Renal pelvis (tissue), 1 donor: ENCODE measurements at regions not wholly inside any gene's neighbourhood (a gene's known extent, or its start where the extent isn't known, plus 50 kb on each side); places are given as distances from the start of the nearest gene placed in this dataset.
A peak's percentile ranks its signal among the peaks of the same experiment; 100 is the strongest.
"Not testable (repeated sequence)": the region's sequence is repeated elsewhere in the genome, so short reads cannot be mapped to it uniquely, and the experiment has no call there.

Experiments
- DNase-seq: peaks from one replicate; pipeline ENCODE4 v3.0.0-alpha.2; 2013

DNA sequence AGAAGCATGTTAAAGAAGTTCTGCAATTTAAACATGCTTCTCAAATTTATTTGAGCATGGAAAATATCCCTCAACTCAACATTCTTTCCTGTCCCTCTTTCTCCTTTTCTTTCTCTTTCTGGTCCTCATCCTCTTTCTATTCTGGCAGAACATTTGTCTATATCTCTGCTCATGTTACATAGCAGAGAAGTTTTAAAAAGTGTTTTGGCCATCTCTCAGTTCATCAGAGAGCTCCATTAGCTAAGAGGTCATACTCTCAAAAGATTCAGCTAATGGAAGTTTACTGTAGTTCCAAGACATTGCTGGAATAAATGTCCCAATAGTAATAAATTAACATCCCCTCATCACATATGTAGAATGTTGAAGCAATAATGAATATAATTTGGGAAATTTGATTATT, 53.5 kb downstream of the XCL2 start:
- no peak for DNase-seq

DNA sequence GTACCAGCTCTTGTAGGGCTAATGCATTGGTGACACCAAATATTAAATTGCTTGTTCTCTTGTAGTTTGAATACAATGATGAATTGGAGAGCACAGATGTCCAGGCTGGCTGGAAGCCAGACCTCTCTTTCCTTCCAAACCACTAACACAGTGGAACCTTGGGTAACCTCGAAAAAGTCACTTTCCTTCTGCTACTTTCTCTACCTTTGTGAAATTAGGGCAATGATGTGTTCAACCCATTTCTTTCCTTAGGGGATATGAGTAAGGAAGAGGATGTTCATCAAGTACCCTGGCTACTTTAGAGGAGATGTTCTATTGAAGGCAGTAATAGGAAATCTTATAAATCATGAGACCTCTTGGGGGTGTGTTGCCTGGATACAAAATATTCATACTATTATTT, 55.7 kb downstream of the XCL2 start:
- no peak for DNase-seq

- not testable (repeated sequence) for DNase-seq
Measured at GRCh38 chr1:168486820-168487219, 57.0 kb downstream of the XCL2 start.

DNA sequence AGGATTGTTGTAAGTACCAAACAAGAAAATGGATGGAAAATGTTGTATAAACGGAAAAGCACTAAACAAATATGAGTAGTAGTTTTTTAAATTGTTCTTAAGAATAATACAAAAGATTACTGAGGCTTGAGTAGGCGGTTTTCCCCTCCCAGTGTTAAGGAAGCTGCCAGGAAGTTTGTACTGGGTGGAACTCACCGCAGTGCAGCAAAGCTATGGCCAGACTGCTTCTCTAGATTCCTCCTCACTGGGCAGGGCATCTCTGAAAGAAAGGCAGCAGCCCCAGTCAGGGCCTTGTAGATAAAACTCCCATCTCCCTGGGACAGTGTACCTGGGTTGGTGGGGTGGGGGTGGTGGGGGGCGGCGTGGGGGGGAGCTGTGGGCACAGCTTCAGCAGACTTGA, 58.7 kb downstream of the XCL2 start:
- no peak for DNase-seq

GRCh38 chr1:168484083-168484482, 59.7 kb downstream of the XCL2 start:
- no peak for DNase-seq

GRCh38 chr1:168483539-168483938, 60.3 kb downstream of the XCL2 start:
- DNase-seq, result no peak

DNA sequence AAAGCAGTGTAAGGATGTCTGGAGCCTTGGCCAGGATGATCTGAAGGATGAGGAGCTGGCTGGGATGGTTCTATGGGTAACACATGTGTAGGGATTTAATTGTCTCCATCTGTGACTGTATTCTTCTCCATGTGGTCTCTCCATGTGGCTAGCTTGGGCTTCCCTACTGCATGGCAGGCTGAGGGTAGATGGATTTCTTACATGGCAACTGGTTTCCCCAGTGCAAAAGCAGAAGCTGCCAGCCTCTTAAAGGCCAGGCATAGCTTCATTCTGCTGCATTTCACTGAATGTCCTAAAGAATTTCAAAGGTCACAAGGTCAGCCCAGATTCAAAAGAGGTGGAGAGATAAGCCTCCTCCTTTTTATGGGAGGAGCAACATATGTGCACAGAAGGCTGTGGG, 61.7 kb downstream of the XCL2 start:
- DNase-seq, result no peak

DNA sequence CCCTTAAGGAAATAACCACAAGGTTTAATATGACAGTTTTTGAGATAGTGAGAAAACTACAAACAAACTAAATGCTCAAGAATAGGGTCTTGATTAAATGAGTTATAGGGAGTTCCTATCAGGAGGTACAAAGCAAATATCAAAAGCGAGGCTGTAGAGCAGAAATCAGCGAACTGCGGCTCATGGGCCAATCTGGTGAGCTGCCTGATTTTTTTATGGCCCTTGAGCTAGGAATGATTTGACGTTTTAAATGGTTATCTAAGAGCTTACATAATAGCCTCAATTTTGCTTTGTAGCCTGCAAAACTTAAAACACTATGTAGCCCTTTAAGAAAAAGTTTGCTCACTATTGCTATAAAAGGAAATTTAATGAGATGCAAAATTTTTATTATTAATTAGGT, 62.2 kb downstream of the XCL2 start:
- DNase-seq, result no peak

DNA sequence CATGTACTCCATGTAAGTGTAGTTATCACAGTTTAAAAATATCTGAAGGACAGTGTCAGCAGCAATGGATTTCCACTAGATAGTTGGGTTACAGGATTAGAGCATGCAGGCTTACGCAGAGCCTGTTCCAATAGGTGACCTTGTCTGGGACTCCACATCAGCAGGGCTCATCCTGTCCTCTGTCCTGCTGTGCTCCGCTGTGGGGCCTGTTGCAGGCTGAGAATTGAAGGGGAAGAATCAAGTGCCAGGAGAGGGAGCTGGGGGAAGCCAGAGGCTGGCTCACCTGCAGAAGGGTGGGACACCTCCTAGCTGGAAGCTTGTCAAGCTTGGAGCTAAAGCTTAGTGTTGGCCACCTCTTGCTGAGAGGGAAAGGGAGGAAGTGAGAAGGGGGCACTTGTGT, 62.8 kb downstream of the XCL2 start:
- no peak for DNase-seq

DNA sequence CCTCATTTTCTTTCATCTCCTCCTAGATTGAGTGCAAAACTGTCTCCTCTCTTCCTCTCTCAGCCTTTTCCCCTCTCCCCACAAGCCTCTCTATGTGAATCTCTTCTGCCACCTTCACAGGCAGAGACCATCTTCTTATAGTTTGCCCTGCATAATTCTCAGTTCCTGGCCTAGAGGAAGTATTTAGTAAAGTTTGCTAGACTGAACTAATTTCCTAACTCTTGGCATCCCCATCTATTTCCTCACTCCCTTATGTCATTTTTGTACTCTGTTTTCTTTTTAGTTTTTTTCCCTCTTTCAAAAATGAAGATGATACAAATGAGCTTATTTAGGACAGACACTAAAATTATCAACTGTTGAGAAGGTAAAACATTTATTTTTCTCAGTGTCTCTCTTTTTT, 66.0 kb downstream of the XCL2 start:
- no peak for DNase-seq

DNA sequence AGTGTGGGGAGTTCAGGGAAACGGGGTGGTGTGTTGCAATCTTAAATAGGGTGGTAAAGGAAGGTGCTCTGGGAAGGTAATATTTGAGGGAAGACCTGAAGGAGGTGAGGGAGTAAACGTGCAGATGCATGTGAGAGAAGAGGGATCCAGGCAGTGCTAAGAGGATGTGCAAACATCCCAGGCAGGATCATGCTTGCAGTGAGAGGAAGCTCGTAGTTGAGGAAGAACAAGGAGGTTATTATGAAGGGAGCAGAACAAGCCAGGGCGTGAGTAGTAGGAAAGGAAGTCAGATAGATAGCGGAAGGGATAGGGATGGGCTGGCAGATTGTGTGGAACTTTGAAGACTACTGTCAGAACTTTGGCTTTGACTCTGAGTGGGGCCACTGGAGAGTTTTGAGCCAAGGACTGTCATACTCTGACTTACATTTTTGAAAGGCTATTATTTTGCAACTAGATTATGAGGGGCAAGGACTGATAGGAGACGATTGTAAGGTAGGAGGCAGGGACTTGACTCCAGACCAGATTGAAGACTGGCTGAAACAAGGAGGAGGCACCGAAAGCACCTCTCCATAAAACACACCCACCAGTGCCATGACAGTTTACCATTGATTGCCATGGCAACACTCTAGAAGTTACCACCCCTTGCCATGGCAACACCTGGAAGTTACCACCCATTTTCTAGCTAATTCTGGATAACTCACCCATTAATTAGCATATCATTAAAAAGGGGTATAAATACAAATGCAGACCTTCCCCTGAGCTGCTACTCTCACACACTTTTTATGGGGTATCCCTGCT, 67.0 kb downstream of the XCL2 start:
- no peak for DNase-seq

DNA sequence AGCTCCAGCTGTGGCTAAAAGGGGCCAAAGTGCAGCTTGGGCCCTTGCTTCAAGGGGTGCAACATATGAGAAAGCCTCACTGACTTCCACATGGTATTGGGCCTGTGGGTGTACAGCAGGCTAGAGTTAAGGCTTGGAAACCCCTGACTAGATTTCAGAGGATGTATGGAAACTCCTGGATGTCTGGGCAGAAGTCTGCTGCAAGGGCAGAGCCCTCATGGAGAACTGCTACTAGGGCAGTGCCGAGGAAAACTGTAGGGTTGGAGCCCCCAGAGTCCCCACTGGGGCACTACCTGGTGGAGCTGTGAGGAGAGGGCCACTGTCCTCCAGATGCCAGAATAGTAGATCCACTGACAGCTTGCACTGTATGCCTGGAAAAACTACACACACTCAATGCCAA, 69.5 kb downstream of the XCL2 start:
- DNase-seq, result no peak

GRCh38 chr1:168473126-168473525, 70.7 kb downstream of the XCL2 start:
- no peak for DNase-seq

GRCh38 chr1:168472223-168472622, 71.6 kb downstream of the XCL2 start:
- DNase-seq, result no peak

DNA sequence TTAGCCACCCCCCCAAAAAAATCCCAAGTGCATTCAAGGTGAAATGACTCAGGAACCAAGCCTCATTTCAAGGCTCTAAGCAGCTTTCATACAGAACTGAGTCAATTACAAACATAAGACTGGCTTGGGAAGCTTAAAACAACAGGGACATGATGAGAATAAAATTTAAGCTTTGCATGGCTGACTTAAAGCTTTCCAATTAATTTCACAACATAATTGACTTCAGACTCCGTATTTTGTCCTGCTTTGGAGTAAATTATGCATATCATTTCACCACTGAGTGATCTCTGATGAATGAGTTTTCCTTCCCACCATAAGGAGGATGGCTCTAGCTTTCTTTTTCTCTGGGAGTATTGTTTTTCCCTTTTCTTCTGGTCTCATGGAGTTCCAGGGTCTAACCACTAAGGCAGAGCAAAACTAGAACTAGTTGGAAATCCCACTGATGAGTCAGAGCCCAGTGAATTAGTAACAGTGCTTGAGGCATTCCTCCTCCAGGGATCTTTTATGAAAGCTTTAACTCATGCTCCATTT, 72.8 kb downstream of the XCL2 start:
- DNase-seq, result no peak

GRCh38 chr1:168469690-168470089, 74.1 kb downstream of the XCL2 start:
- no peak for DNase-seq

GRCh38 chr1:168468822-168469221, 75.0 kb downstream of the XCL2 start:
- DNase-seq, result no peak

DNA sequence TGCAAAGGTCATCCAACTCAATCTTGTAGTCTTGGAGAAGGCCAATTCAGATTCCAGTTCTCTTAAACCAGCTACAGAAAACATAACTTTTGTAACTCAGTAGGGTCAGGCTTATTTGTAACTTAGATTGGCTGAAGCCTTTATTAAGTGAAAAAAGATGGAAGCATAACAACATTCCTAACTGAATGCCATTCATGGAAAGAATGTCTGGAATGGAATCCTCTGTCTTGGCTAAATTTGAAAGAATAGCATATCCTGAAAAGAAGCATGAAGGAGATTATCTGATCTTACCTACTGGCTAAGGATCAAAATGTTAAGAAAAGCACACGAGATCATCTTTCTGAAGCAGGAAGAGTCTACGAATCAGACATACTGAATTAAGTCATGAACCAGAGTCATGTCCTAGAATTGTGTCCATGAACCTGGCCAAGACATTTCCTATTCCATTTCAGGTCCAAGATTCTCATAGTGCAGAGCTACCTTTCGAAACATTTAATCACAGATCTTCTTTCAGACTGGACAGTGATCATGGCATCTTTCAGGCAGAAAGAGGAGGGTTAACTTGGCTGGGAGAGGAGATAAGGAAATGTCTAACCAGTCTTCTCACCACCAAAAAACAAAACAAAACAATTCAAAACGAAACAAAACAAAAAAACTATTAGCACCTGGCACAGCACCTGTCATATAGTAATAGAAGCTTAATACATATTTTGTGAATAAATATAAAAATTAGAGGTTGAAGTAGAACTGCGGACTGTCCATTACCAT, 75.6 kb downstream of the XCL2 start:
- no peak for DNase-seq

- no peak for DNase-seq
Measured at GRCh38 chr1:168467452-168467851, 76.3 kb downstream of the XCL2 start.

- DNase-seq, result no peak
Measured at GRCh38 chr1:168466714-168467131, 77.1 kb downstream of the XCL2 start.

DNA sequence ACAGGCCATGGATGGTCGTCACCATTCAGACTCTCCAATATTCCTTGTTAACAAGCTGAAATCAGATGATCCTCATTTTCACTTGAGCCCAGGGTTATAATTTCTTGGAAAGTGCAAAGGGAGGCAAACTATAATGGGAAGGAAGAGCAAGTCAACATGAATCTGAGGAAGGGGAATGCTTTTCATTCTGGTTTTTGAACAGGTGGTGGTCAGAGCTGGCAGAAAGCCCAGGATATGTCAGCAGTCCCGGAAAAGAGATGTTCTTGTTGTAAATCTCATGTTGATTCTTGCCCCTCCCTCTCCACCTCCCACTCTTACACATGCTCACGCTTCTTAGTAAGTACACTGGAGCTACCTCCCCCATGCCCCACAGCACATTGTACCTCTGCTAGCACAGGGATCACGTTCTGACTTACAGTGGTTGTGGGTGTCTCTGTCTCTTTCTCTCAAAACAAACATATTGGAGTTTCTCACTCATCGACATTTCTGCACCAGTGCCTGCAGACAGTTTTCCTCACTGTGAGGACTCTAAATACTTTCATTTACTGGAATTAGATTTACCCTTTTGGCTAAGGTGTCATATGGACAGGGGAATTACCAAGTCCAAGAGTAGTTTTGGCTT, 77.6 kb downstream of the XCL2 start:
- peak; percentile 86 for DNase-seq

GRCh38 chr1:168461108-168461507, 82.7 kb downstream of the XCL2 start:
- DNase-seq, result not testable (repeated sequence)

DNA sequence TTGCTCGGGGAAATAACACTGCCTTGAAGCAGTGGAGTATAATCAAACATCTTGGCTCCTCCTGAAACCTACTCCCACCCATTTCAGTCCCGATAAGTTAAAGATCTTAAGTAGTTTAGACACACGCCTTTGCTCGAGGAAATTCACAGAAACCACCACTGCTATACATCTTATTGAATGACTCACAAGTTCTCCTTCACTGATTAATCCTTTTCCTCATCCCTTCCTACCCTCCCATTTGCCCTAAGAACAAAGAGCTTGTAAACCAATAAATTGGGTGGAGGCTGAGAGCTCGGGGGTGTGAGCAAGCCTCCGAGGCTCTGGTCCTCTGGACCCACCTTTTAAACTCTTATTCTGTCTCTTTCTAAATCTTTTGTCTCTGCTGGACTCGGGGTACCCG, 86.5 kb downstream of the XCL2 start:
- DNase-seq, result not testable (repeated sequence)
